Gastrocnemius medialis (tissue), 4 donors: ENCODE measurements at regions not wholly inside any gene's neighbourhood (a gene's known extent, or its start where the extent isn't known, plus 50 kb on each side); places are given as distances from the start of the nearest gene placed in this dataset.

Experiments used
- ATAC-seq, 2 donors: fragments of 150-250 bp; one replicate each; pipeline ENCODE4 v1.9.1; 2016
- DNase-seq, 2 donors: peaks; one replicate each; pipeline ENCODE4 v3.0.0-alpha.2; 2019
- H3K27ac ChIP-seq, 4 donors: fragments of 200-600 bp; sonication (generic); 1 replicate in 1 of 4; 2 replicates in 3 of 4; pipeline ENCODE4 v1.5.1; 2016 to 2018; ENCODE audit warnings: mild to moderate bottlenecking in 2 of 4, moderate library complexity in 1 of 4
- H3K27me3 ChIP-seq, 3 donors: fragments of 200-600 bp; sonication (generic) in 2 of 3; 1 replicate in 1 of 3; 2 replicates in 2 of 3; pipeline versions ENCODE4 v1.5.1 to v1.6.0; 2016 to 2019; ENCODE audit warnings: mild to moderate bottlenecking in 1 of 3, moderate library complexity in 1 of 3
- H3K36me3 ChIP-seq, 2 donors: fragments of 200-600 bp; sonication (generic) in 1 of 2; one replicate each; pipeline ENCODE4 v1.5.1; 2017 to 2018
- H3K4me1 ChIP-seq, 2 donors: fragments of 200-600 bp; sonication (generic) in 1 of 2; one replicate each; pipeline ENCODE4 v1.5.1; 2016 to 2017; ENCODE audit warnings: mild to moderate bottlenecking in 2 of 2
- H3K4me3 ChIP-seq, 4 donors: fragments of 200-600 bp; sonication (generic) in 3 of 4; 1 replicate in 1 of 4; 2 replicates in 3 of 4; pipeline ENCODE4 v1.5.1; 2016 to 2019; ENCODE audit warnings: mild to moderate bottlenecking in 2 of 4
- H3K9me3 ChIP-seq, 3 donors: fragments of 200-600 bp; sonication (generic) in 2 of 3; 1 replicate in 1 of 3; 2 replicates in 2 of 3; pipeline ENCODE4 v1.5.1; 2016 to 2019
- CTCF ChIP-seq, 5 experiments: fragments of 450-650 bp in 3 of 5; fragments of 200-600 bp in 2 of 5; sonication (generic) in 2 of 5; IDR thresholded peaks in 4 of 5; conservative IDR thresholded peaks in 1 of 5; 1 replicate in 4 of 5; 2 replicates in 1 of 5; pipeline ENCODE4 v1.5.1; 2016 to 2019; ENCODE audit warnings: antibody characterized with exemption in 5 of 5, mild to moderate bottlenecking in 3 of 5, moderate library complexity in 3 of 5
- POLR2A ChIP-seq, 2 donors: fragments of 450-650 bp; IDR thresholded peaks; one replicate each; pipeline ENCODE4 v1.6.1; 2017; ENCODE audit warnings: antibody characterized with exemption in 2 of 2, mild to moderate bottlenecking in 2 of 2, moderate library complexity in 2 of 2
- in situ Hi-C, 4 donors: fragments of 200-750 bp; cut with MboI; loops; one replicate each; pipeline versions ENCODE4 v1.15.0 to v1.8.0; 2017; ENCODE audit warnings: low sequenced_read_pairs in 4 of 4
- intact Hi-C: fragments of 100-400 bp; cut with DNase I; formaldehyde crosslinking; loops from one replicate; pipeline ENCODE4 v1.15.1; 2023; ENCODE audit warnings: low total_unique reads

DNA sequence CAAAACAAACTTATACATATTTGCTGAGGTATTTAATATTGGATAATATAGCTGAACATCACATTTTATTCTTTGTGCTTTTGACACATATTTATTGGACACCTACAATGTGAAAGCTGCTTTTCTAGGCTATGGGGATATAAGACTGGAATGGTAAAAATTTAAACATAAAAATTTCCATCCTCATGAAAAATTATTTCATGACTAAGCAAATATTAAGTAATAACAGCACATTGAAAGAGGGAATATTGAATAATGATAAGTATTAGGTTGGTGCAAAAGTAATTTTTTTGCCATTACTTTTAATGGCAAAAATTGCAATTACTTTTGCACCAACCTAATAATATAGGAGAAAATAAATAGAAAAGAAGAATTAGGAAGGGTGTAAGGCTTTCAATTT, 972.5 kb upstream of the CDH8 start:
- H3K27me3 ChIP-seq, result no peaks in the 10 kb centered on the region
- H3K9me3 ChIP-seq, result no peaks in the 10 kb centered on the region
- no peak for DNase-seq
- no peak overlapping the region for H3K27ac ChIP-seq
- no peaks in the 10 kb centered on the region for H3K36me3 ChIP-seq
- TF ChIP-seq POLR2A (IDR thresholded peaks at IDR 0.05) (no peak), CTCF (IDR thresholded peaks at IDR 0.05 in 4 of 5, conservative IDR thresholded peaks at IDR 0.05 in 1 of 5) (no peak)
- intact Hi-C loops (no loop called here), in situ Hi-C loops (no loop called here)
- no peaks in the 10 kb centered on the region for H3K4me1 ChIP-seq
- H3K4me3 ChIP-seq, result no peak overlapping the region
- no peak for ATAC-seq

GRCh38 chr16:63005356-63005755, 969.1 kb upstream of the CDH8 start:
- H3K36me3 ChIP-seq, result no peaks in the 10 kb centered on the region
- DNase-seq, result no peak
- TF ChIP-seq CTCF (IDR thresholded peaks at IDR 0.05 in 4 of 5, conservative IDR thresholded peaks at IDR 0.05 in 1 of 5), result no peak
- TF ChIP-seq POLR2A (IDR thresholded peaks at IDR 0.05), result no peak
- no peaks in the 10 kb centered on the region for H3K4me1 ChIP-seq
- ATAC-seq, result no peak
- H3K4me3 ChIP-seq, result no peak overlapping the region
- H3K27me3 ChIP-seq, result no peaks in the 10 kb centered on the region
- no peak overlapping the region for H3K27ac ChIP-seq
- no peaks in the 10 kb centered on the region for H3K9me3 ChIP-seq
- in situ Hi-C loops (no loop called here), intact Hi-C loops (no loop called here)

DNA sequence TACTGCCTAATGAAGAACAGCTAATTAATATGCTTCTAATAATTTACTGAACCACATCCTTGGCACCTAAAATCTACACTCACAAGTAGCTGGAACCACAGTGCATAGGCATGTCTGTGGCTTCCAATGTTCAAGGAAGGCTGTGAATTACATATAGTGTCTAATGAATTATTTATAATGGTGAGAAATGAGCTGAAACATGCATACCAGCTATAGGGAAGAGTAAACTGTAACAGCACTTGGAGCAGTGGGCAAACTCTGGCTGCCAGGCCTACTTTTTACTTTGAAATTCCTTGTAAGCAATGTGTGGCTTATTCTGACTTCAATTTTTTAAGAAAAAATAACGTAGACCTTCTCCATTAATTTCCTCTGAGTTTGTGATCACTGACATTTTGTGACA, 953.2 kb upstream of the CDH8 start:
- no peaks in the 10 kb centered on the region for H3K36me3 ChIP-seq
- DNase-seq (no peak), ATAC-seq (no peak)
- no peak overlapping the region for H3K27ac ChIP-seq
- H3K27me3 ChIP-seq, result no peaks in the 10 kb centered on the region
- H3K4me1 ChIP-seq, result no peaks in the 10 kb centered on the region
- intact Hi-C loops, result no loop called here
- in situ Hi-C loops, result no loop called here
- TF ChIP-seq CTCF (IDR thresholded peaks at IDR 0.05 in 4 of 5, conservative IDR thresholded peaks at IDR 0.05 in 1 of 5) (no peak), POLR2A (IDR thresholded peaks at IDR 0.05) (no peak)
- H3K4me3 ChIP-seq, result no peak overlapping the region
- no peaks in the 10 kb centered on the region for H3K9me3 ChIP-seq

DNA sequence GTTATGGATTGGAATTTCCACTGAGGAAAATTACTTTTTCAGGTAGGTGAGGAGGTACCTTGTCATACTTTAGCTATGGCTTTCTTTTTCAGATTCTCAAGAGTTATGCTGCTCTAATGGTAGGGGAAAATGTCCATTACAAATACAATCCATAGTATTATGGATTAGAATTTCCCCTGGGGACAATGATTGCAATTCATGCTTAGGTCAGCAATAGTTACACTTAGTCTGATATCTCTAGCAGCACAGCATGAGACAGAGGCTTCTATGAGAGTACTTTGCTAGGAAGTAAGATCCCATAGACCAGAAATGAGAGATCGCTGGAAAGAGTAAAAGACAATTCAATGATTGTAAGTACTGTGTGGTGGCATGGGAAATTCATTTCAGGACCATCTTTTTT, 949.5 kb upstream of the CDH8 start:
- in situ Hi-C loops (no loop called here), intact Hi-C loops (no loop called here)
- H3K36me3 ChIP-seq, result no peaks in the 10 kb centered on the region
- H3K4me3 ChIP-seq, result no peak overlapping the region
- H3K27me3 ChIP-seq, result no peaks in the 10 kb centered on the region
- H3K4me1 ChIP-seq, result no peaks in the 10 kb centered on the region
- DNase-seq (no peak), ATAC-seq (no peak)
- no peak overlapping the region for H3K27ac ChIP-seq
- H3K9me3 ChIP-seq, result no peaks in the 10 kb centered on the region
- TF ChIP-seq POLR2A (IDR thresholded peaks at IDR 0.05) (no peak), CTCF (IDR thresholded peaks at IDR 0.05 in 4 of 5, conservative IDR thresholded peaks at IDR 0.05 in 1 of 5) (no peak)

DNA sequence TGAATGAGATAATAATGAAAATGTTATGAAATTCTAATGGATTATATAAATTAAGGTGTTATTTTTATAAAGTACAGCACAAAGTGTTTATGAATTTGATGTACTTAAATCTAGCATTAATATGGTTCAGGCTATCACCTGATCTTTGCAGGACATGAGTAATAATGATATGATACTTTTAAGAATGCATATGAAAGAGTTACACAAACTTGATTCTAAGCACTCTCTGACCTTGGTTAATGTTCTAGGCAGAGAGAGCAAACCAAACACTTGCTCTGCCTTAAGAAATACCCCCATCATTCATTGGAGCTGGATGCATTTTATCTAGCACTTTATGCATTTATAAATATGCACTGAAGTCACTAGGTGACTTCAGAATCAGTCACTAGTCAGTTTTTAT, 942.2 kb upstream of the CDH8 start:
- Histone ChIP-seq H3K4me1 (no peaks in the 10 kb centered on the region), H3K4me3 (no peak overlapping the region), H3K9me3 (no peaks in the 10 kb centered on the region), H3K27ac (no peak overlapping the region), H3K36me3 (no peaks in the 10 kb centered on the region), H3K27me3 (no peaks in the 10 kb centered on the region)
- DNase-seq (no peak), ATAC-seq (no peak)
- intact Hi-C loops (no loop called here), in situ Hi-C loops (no loop called here)
- TF ChIP-seq POLR2A (IDR thresholded peaks at IDR 0.05) (no peak), CTCF (IDR thresholded peaks at IDR 0.05 in 4 of 5, conservative IDR thresholded peaks at IDR 0.05 in 1 of 5) (no peak)
